HT1080 (cell line): ENCODE measurements at regions not wholly inside any gene's neighbourhood (a gene's known extent, or its start where the extent isn't known, plus 50 kb on each side); places are given as distances from the start of the nearest gene placed in this dataset.
A peak's percentile ranks its signal among the peaks of the same experiment; 100 is the strongest.

Source experiments
- DNase-seq: peaks from one replicate; pipeline ENCODE4 v3.0.0-alpha.2; 2015; ENCODE audit warnings: low read depth

- no peak for DNase-seq
Measured at GRCh38 chr4:119933606-119934005, 133.0 kb downstream of the MAD2L1 start.

GRCh38 chr4:119932277-119932676 lies 134.4 kb downstream of the MAD2L1 start:
- no peak for DNase-seq

GRCh38 chr4:119930546-119930945 lies 136.1 kb downstream of the MAD2L1 start:
- DNase-seq: no peak

- no peak for DNase-seq
Measured at GRCh38 chr4:119921830-119922229, 144.8 kb downstream of the MAD2L1 start.

GRCh38 chr4:119906277-119906676 lies 160.4 kb downstream of the MAD2L1 start:
- DNase-seq: no peak

GRCh38 chr4:119898211-119898610 lies 168.4 kb downstream of the MAD2L1 start:
- no peak for DNase-seq

- DNase-seq: no peak
Measured at GRCh38 chr4:119897260-119897659, 169.4 kb downstream of the MAD2L1 start.

GRCh38 chr4:119894650-119895208 lies 171.9 kb downstream of the MAD2L1 start:
- DNase-seq: no peak

GRCh38 chr4:119873794-119874325 lies 192.8 kb downstream of the MAD2L1 start:
- DNase-seq: no peak

- no peak for DNase-seq
Measured at GRCh38 chr4:119873132-119873531, 193.5 kb downstream of the MAD2L1 start.

- no peak for DNase-seq
Measured at GRCh38 chr4:119872371-119873016, 194.2 kb downstream of the MAD2L1 start.

- no peak for DNase-seq
Measured at GRCh38 chr4:119870856-119871255, 195.8 kb downstream of the MAD2L1 start.

GRCh38 chr4:119865789-119866188 lies 200.9 kb downstream of the MAD2L1 start:
- DNase-seq: no peak

GRCh38 chr4:119865389-119865788 lies 201.3 kb downstream of the MAD2L1 start:
- no peak for DNase-seq

GRCh38 chr4:119861731-119862130 lies 204.9 kb downstream of the MAD2L1 start:
- DNase-seq: no peak

GRCh38 chr4:119858176-119858575 lies 208.5 kb downstream of the MAD2L1 start:
- DNase-seq: no peak

- no peak for DNase-seq
Measured at GRCh38 chr4:119854364-119854763, 212.3 kb downstream of the MAD2L1 start.

- DNase-seq: no peak
Measured at GRCh38 chr4:119851649-119852048, 215.0 kb downstream of the MAD2L1 start.

- DNase-seq: peak; percentile 53
Measured at GRCh38 chr4:119841361-119841760, 212.8 kb upstream of the PDE5A start.

GRCh38 chr4:119835613-119835910 lies 207.0 kb upstream of the PDE5A start:
- DNase-seq: no peak

GRCh38 chr4:119834906-119835612 lies 206.5 kb upstream of the PDE5A start:
- DNase-seq: no peak

GRCh38 chr4:119833611-119834010 lies 205.0 kb upstream of the PDE5A start:
- DNase-seq: no peak

GRCh38 chr4:119832776-119833175 lies 204.2 kb upstream of the PDE5A start:
- no peak for DNase-seq
